OCI-LY1 (cell line): ENCODE measurements at regions not wholly inside any gene's neighbourhood (a gene's known extent, or its start where the extent isn't known, plus 50 kb on each side); places are given as distances from the start of the nearest gene placed in this dataset.

Experiments used
- H2AFZ ChIP-seq: fragments of 200-600 bp; sonication (generic), shearing (Covaris generic); 2 replicates; pipeline ENCODE4 v1.6.0; 2014; ENCODE audit warnings: antibody characterized with exemption, mild to moderate bottlenecking, low read length
- H3F3A ChIP-seq: fragments of 200-600 bp; sonication (generic), shearing (Covaris generic); 2 replicates; pipeline ENCODE4 v1.6.0; 2014; ENCODE audit warnings: mild to moderate bottlenecking, antibody characterized with exemption, low read length, moderate library complexity; ENCODE audit not compliant: insufficient read depth
- H3K27ac ChIP-seq: fragments of 200-600 bp; sonication (generic); 2 replicates; pipeline ENCODE4 v1.5.1; 2014; ENCODE audit warnings: low read length, mixed run types, mild to moderate bottlenecking, low read depth; ENCODE audit not compliant: poor library complexity, severe bottlenecking
- H3K27me3 ChIP-seq: fragments of 200-600 bp; sonication (generic); 2 replicates; pipeline ENCODE4 v1.6.0; 2014; ENCODE audit warnings: antibody characterized with exemption, mild to moderate bottlenecking, low read length, moderate library complexity; ENCODE audit not compliant: insufficient read depth
- H3K36me3 ChIP-seq: fragments of 200-600 bp; sonication (generic); 2 replicates; pipeline ENCODE4 v1.6.1; 2014; ENCODE audit warnings: mild to moderate bottlenecking, antibody characterized with exemption, low read length, moderate library complexity, mixed read lengths; ENCODE audit not compliant: insufficient read depth
- H3K4me1 ChIP-seq: fragments of 200-600 bp; sonication (generic); 2 replicates; pipeline ENCODE4 v1.5.1; 2014; ENCODE audit warnings: mild to moderate bottlenecking, low read length, moderate library complexity; ENCODE audit not compliant: insufficient read depth, severe bottlenecking
- H3K4me2 ChIP-seq: fragments of 200-600 bp; sonication (generic), shearing (Covaris generic); 2 replicates; pipeline ENCODE4 v1.6.1; 2014; ENCODE audit warnings: low read length
- H3K4me3 ChIP-seq: fragments of 200-600 bp; sonication (generic); 2 replicates; pipeline ENCODE4 v1.5.1; 2014; ENCODE audit warnings: low read length, low read depth, mild to moderate bottlenecking, mixed read lengths; ENCODE audit not compliant: poor library complexity, severe bottlenecking
- H3K79me2 ChIP-seq: fragments of 200-600 bp; shearing (Covaris generic); 2 replicates; pipeline ENCODE4 v1.6.1; 2016; ENCODE audit warnings: mixed run types, low read length, mixed read lengths; ENCODE audit not compliant: insufficient read depth
- H3K9ac ChIP-seq: fragments of 200-600 bp; sonication (generic), shearing (Covaris generic); 2 replicates; pipeline ENCODE4 v1.6.1; 2014; ENCODE audit warnings: mild to moderate bottlenecking, low read length, mixed read lengths
- H3K9me2 ChIP-seq: fragments of 200-600 bp; sonication (generic), shearing (Covaris generic); 2 replicates; pipeline ENCODE4 v1.6.1; 2014; ENCODE audit warnings: low read depth, mild to moderate bottlenecking, low read length, mixed read lengths
- H3K9me3 ChIP-seq: fragments of 200-600 bp; shearing (Covaris generic); 2 replicates; pipeline ENCODE4 v1.6.1; 2014; ENCODE audit warnings: low read length, mixed read lengths
- H4K20me1 ChIP-seq: fragments of 200-600 bp; sonication (generic), shearing (Covaris generic); 2 replicates; pipeline ENCODE4 v1.6.0; 2016; ENCODE audit warnings: mild to moderate bottlenecking, low read length; ENCODE audit not compliant: insufficient read depth
- EZH2 ChIP-seq: fragments of 200-600 bp; sonication (generic), shearing (Covaris generic); IDR thresholded peaks from 2 replicates; pipeline ENCODE4 v1.8.0; 2017; ENCODE audit warnings: borderline replicate concordance, mixed run types, mild to moderate bottlenecking, antibody characterized with exemption, low read length, moderate library complexity, mixed read lengths
- TF ChIP-seq, protein P1 (sequence below): fragments of 200-600 bp; sonication (generic), shearing (Covaris generic); IDR thresholded peaks from 2 replicates; pipeline ENCODE4 v1.5.1; 2017; ENCODE audit warnings: mild to moderate bottlenecking, antibody characterized with exemption, low read length, moderate library complexity, mixed read lengths

DNA sequence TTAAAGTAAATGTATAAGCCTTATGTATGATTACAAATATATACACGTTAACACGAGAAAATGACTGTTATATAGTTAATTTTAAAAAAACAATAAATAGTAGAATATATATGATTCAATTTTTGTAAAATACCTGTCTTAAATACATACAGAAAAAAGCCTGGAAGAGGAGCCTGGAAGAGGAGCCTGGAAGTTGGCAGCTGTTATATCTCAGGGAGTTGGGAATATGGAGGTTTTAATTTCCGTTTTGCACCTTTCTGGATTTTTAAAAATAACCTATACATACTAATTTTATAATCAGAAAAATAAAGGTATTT is 111.6 kb downstream of the WT1 start:
- Histone ChIP-seq H3K9me3 (no peaks in the 10 kb centered on the region), H3K4me3 (no peak overlapping the region), H3K27me3 (no peaks in the 10 kb centered on the region), H3F3A (no peaks in the 10 kb centered on the region), H4K20me1 (no peaks in the 10 kb centered on the region), H3K36me3 (no peaks in the 10 kb centered on the region), H3K4me2 (no peak overlapping the region), H3K4me1 (no peaks in the 10 kb centered on the region), H2AFZ (no peak overlapping the region), H3K9ac (no peak overlapping the region), H3K27ac (no peak overlapping the region), H3K9me2 (no peaks in the 10 kb centered on the region), H3K79me2 (no peaks in the 10 kb centered on the region)
- TF ChIP-seq EZH2, result no peak

DNA sequence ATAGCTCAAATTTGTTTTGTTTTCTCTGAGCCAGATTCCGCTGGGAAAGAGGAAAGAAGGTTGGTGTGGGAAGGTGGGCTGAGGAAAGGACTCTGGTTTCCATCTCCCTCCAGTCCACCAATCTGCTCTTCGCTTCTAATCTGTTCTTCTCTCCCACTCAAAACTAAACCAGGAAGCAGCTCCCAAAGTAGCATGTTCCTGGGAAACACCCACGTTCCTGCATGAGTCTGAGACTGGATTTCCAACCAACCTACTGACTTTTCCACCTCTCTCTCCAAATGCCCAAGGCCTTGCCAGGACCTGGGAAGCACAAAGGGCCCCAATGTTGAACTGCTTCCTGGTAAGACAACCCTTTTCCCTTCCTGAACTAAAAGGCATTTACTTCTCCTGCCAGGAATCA is 110.2 kb downstream of the WT1 start:
- H3K79me2 ChIP-seq, result no peaks in the 10 kb centered on the region
- H2AFZ ChIP-seq, result no peak overlapping the region
- no peak overlapping the region for H3K27ac ChIP-seq
- H3K4me3 ChIP-seq, result no peak overlapping the region
- H3K9me2 ChIP-seq, result no peaks in the 10 kb centered on the region
- H3K36me3 ChIP-seq, result no peaks in the 10 kb centered on the region
- H3K4me2 ChIP-seq, result no peak overlapping the region
- H3K9me3 ChIP-seq, result no peaks in the 10 kb centered on the region
- TF ChIP-seq, protein P1, sequence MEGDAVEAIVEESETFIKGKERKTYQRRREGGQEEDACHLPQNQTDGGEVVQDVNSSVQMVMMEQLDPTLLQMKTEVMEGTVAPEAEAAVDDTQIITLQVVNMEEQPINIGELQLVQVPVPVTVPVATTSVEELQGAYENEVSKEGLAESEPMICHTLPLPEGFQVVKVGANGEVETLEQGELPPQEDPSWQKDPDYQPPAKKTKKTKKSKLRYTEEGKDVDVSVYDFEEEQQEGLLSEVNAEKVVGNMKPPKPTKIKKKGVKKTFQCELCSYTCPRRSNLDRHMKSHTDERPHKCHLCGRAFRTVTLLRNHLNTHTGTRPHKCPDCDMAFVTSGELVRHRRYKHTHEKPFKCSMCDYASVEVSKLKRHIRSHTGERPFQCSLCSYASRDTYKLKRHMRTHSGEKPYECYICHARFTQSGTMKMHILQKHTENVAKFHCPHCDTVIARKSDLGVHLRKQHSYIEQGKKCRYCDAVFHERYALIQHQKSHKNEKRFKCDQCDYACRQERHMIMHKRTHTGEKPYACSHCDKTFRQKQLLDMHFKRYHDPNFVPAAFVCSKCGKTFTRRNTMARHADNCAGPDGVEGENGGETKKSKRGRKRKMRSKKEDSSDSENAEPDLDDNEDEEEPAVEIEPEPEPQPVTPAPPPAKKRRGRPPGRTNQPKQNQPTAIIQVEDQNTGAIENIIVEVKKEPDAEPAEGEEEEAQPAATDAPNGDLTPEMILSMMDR, result no peak
- H3K4me1 ChIP-seq, result no peaks in the 10 kb centered on the region
- no peaks in the 10 kb centered on the region for H3F3A ChIP-seq
- H4K20me1 ChIP-seq, result no peaks in the 10 kb centered on the region
- no peak overlapping the region for H3K9ac ChIP-seq
- H3K27me3 ChIP-seq, result no peaks in the 10 kb centered on the region

DNA sequence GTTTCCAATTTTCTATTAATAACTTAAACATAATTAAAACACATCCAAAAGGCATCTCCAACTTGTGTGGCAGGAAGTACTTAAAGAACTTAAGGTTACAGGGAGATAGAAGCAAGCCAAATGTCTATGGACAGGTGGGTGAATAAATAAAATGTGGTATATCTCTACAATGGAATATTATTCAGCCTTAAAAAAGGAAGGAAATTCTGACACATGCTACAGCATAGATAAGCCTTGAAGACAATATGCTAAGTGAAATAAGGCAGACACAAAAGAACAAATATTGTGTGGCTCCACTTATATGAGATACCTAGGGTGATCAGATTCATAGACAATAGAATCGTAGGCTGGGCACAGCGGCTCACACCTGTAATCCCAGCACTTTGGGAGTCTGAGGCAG is 109.6 kb downstream of the WT1 start:
- TF ChIP-seq, protein P1, result no peak
- TF ChIP-seq EZH2, result no peak
- H3K4me2 ChIP-seq, result no peak overlapping the region
- H3K27ac ChIP-seq, result no peak overlapping the region
- H3K9me2 ChIP-seq, result no peaks in the 10 kb centered on the region
- H3K4me1 ChIP-seq, result no peaks in the 10 kb centered on the region
- H2AFZ ChIP-seq, result no peak overlapping the region
- H3K36me3 ChIP-seq, result no peaks in the 10 kb centered on the region
- no peaks in the 10 kb centered on the region for H3K27me3 ChIP-seq
- H3K79me2 ChIP-seq, result no peaks in the 10 kb centered on the region
- no peaks in the 10 kb centered on the region for H4K20me1 ChIP-seq
- no peaks in the 10 kb centered on the region for H3K9me3 ChIP-seq
- H3K4me3 ChIP-seq, result no peak overlapping the region
- H3K9ac ChIP-seq, result no peak overlapping the region
- no peaks in the 10 kb centered on the region for H3F3A ChIP-seq

GRCh38 chr11:32326522-32326921 is 108.8 kb downstream of the WT1 start:
- TF ChIP-seq, protein P1, result no peak
- no peak for TF ChIP-seq EZH2
- Histone ChIP-seq H3K27ac (no peak overlapping the region), H3K4me2 (no peak overlapping the region), H3K9me2 (no peaks in the 10 kb centered on the region), H3K79me2 (no peaks in the 10 kb centered on the region), H3K9me3 (no peaks in the 10 kb centered on the region), H3K9ac (no peak overlapping the region), H2AFZ (no peak overlapping the region), H3K4me3 (no peak overlapping the region), H3K27me3 (no peaks in the 10 kb centered on the region), H4K20me1 (no peaks in the 10 kb centered on the region), H3K36me3 (no peaks in the 10 kb centered on the region), H3F3A (no peaks in the 10 kb centered on the region), H3K4me1 (no peaks in the 10 kb centered on the region)
